Lower leg skin (tissue), 4 donors: ENCODE measurements at regions not wholly inside any gene's neighbourhood (a gene's known extent, or its start where the extent isn't known, plus 50 kb on each side); places are given as distances from the start of the nearest gene placed in this dataset.

Source experiments
- DNase-seq, 2 donors: peaks; one replicate each; pipeline ENCODE4 v3.0.0-alpha.2; 2019; ENCODE audit warnings: low spot score in 2 of 2
- H3K4me3 ChIP-seq: fragments of 200-600 bp; sonication (generic); 2 replicates; pipeline ENCODE4 v1.5.1; 2017; ENCODE audit warnings: mild to moderate bottlenecking, low read depth; ENCODE audit not compliant: poor library complexity, severe bottlenecking
- CTCF ChIP-seq, 3 donors: fragments of 450-650 bp; IDR thresholded peaks; one replicate each; pipeline ENCODE4 v1.5.1; 2016; ENCODE audit warnings: antibody characterized with exemption in 3 of 3, mild to moderate bottlenecking in 3 of 3, moderate library complexity in 2 of 3
- POLR2A ChIP-seq, 2 donors: fragments of 450-650 bp; IDR thresholded peaks; one replicate each; pipeline ENCODE4 v1.6.1; 2016 to 2017; ENCODE audit warnings: antibody characterized with exemption in 2 of 2, mild to moderate bottlenecking in 1 of 2, moderate library complexity in 1 of 2
- WGBS, 2 donors: methylation state at CpG; one replicate each; pipeline ENCODE4 v1.1.5; 2018; 5-methylcytosine and 5-hydroxymethylcytosine counted together
- intact Hi-C: fragments of 100-400 bp; cut with DNase I; formaldehyde crosslinking; loops from one replicate; pipeline ENCODE4 v1.15.0; 2023; ENCODE audit warnings: low total_unique reads

GRCh38 chr13:90867336-90867683 is 480.2 kb upstream of the MIR17HG start:
- no peak overlapping the region for H3K4me3 ChIP-seq
- intact Hi-C loops, result no loop called here
- 4 to 7% methylated on average over 4 of the region's 4 CpGs for WGBS, 2 donors
- peak; percentile 40 to 84 for DNase-seq
- TF ChIP-seq CTCF (IDR thresholded peaks at IDR 0.05), result no peak
- TF ChIP-seq POLR2A (IDR thresholded peaks at IDR 0.05), result no peak

- WGBS, 2 donors, result 67 to 76% methylated on average over 2 of the region's 2 CpGs
- TF ChIP-seq CTCF (IDR thresholded peaks at IDR 0.05) (no peak), POLR2A (IDR thresholded peaks at IDR 0.05) (no peak)
- DNase-seq, result no peak
- intact Hi-C loops, result no loop called here
- H3K4me3 ChIP-seq, result no peak overlapping the region
Observed at GRCh38 chr13:90868321-90868920, 479.1 kb upstream of the MIR17HG start.

- no peak overlapping the region for H3K4me3 ChIP-seq
- no peak for TF ChIP-seq POLR2A (IDR thresholded peaks at IDR 0.05)
- no peak for TF ChIP-seq CTCF (IDR thresholded peaks at IDR 0.05)
- 26 to 31% methylated on average over 2 of the region's 2 CpGs for WGBS, 2 donors
- intact Hi-C loops, result no loop called here
- no peak for DNase-seq
Observed at GRCh38 chr13:90869580-90869979, 477.9 kb upstream of the MIR17HG start.

GRCh38 chr13:90872491-90873025 is 474.9 kb upstream of the MIR17HG start:
- intact Hi-C loops, result no loop called here
- WGBS, 2 donors, result 84 to 91% methylated on average over 4 of the region's 4 CpGs
- no peak for DNase-seq
- no peak overlapping the region for H3K4me3 ChIP-seq
- no peak for TF ChIP-seq POLR2A (IDR thresholded peaks at IDR 0.05)
- no peak for TF ChIP-seq CTCF (IDR thresholded peaks at IDR 0.05)

- TF ChIP-seq POLR2A (IDR thresholded peaks at IDR 0.05) (no peak), CTCF (IDR thresholded peaks at IDR 0.05) (no peak)
- WGBS, 2 donors, result 92 to 96% methylated on average over 5 of the region's 5 CpGs
- no peak for DNase-seq
- H3K4me3 ChIP-seq, result no peak overlapping the region
- intact Hi-C loops, result no loop called here
Observed at GRCh38 chr13:90880790-90881189, 466.7 kb upstream of the MIR17HG start.

- intact Hi-C loops, result no loop called here
- DNase-seq, result no peak
- no peak overlapping the region for H3K4me3 ChIP-seq
- whole genome bisulfite sequencing, 2 donors, result 85 to 95% methylated on average over 6 of the region's 6 CpGs
- TF ChIP-seq POLR2A (IDR thresholded peaks at IDR 0.05) (no peak), CTCF (IDR thresholded peaks at IDR 0.05) (no peak)
Observed at GRCh38 chr13:90882551-90882950, 464.9 kb upstream of the MIR17HG start.
